Endothelial cell (in vitro differentiated cells): ENCODE measurements at regions not wholly inside any gene's neighbourhood (a gene's known extent, or its start where the extent isn't known, plus 50 kb on each side); places are given as distances from the start of the nearest gene placed in this dataset.

Experiments
- DNase-seq: peaks from one replicate; pipeline ENCODE4 v3.0.0; 2021; ENCODE audit warnings: low spot score
- H3K27ac Mint-ChIP-seq: one replicate; pipeline ENCODE4 v1.8.0; 2021; ENCODE audit warnings: mixed read lengths, inconsistent platforms; ENCODE audit not compliant: unreplicated experiment
- H3K27me3 Mint-ChIP-seq: one replicate; pipeline ENCODE4 v1.8.0; 2021; ENCODE audit warnings: mild to moderate bottlenecking, moderate library complexity, mixed read lengths, inconsistent platforms; ENCODE audit not compliant: unreplicated experiment
- H3K36me3 Mint-ChIP-seq: one replicate; pipeline ENCODE4 v1.8.0; 2021; ENCODE audit warnings: mild to moderate bottlenecking, low read depth, mixed read lengths, inconsistent platforms; ENCODE audit not compliant: unreplicated experiment
- H3K4me1 Mint-ChIP-seq: one replicate; pipeline ENCODE4 v1.8.0; 2021; ENCODE audit warnings: mild to moderate bottlenecking, mixed read lengths, inconsistent platforms; ENCODE audit not compliant: unreplicated experiment
- H3K4me3 Mint-ChIP-seq: one replicate; pipeline ENCODE4 v1.8.0; 2021; ENCODE audit warnings: mild to moderate bottlenecking, mixed read lengths, inconsistent platforms; ENCODE audit not compliant: unreplicated experiment
- H3K9me3 Mint-ChIP-seq: one replicate; pipeline ENCODE4 v1.8.0; 2021; ENCODE audit warnings: mixed read lengths, inconsistent platforms; ENCODE audit not compliant: unreplicated experiment
- TF ChIP-seq, protein P1 (sequence below): fragments of 200-600 bp; sonication (generic); IDR thresholded peaks from one replicate; pipeline ENCODE4 v1.5.0; 2021; ENCODE audit warnings: antibody characterized with exemption; ENCODE audit not compliant: unreplicated experiment

DNA sequence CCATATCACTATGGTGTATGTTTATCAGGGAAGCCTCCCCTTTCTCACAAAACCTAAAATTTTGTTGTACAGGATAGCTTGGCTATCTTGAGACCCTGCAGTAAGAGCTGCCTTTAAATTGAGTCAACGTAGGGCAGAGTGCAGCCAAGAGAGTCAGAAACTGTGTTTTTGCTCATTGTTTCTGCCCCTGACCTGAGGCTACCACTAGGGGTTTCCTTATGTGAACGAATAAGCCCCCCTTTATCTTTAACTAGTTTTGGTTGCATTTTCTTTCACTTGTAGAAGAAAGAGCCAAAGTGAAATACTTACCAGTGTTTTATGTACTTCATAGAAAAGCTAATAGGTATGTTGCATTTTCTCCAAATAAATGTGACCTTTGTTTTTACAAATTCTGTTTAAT lies 149.9 kb upstream of the TMC3 start:
- H3K4me3 Mint-ChIP-seq, result no peak overlapping the region
- H3K9me3 Mint-ChIP-seq, result no peaks in the 10 kb centered on the region
- H3K27ac Mint-ChIP-seq, result no peak overlapping the region
- no peaks in the 10 kb centered on the region for H3K4me1 Mint-ChIP-seq
- DNase-seq, result no peak
- H3K36me3 Mint-ChIP-seq, result no peaks in the 10 kb centered on the region
- TF ChIP-seq, protein P1, sequence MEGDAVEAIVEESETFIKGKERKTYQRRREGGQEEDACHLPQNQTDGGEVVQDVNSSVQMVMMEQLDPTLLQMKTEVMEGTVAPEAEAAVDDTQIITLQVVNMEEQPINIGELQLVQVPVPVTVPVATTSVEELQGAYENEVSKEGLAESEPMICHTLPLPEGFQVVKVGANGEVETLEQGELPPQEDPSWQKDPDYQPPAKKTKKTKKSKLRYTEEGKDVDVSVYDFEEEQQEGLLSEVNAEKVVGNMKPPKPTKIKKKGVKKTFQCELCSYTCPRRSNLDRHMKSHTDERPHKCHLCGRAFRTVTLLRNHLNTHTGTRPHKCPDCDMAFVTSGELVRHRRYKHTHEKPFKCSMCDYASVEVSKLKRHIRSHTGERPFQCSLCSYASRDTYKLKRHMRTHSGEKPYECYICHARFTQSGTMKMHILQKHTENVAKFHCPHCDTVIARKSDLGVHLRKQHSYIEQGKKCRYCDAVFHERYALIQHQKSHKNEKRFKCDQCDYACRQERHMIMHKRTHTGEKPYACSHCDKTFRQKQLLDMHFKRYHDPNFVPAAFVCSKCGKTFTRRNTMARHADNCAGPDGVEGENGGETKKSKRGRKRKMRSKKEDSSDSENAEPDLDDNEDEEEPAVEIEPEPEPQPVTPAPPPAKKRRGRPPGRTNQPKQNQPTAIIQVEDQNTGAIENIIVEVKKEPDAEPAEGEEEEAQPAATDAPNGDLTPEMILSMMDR, result no peak
- H3K27me3 Mint-ChIP-seq, result peaks cover 2% of the 10 kb centered on the region

DNA sequence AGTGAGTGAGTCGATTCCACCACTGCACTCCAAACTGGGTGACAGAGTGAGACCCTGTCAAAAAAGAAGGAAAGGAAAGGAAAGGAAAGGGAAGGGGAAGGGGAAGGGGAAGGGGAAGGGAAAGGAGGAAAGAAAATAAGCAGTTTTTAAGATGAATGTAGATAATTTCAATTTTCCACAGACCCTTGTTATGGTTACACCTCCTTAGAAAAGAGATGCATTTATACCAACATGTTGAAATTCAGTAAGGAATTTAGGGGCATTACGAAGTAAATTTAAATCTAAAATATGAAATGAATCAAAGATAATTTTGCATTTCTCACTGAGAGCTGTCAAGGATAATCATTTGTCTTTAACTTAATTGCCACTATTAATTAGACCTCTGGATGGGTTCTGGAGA lies 146.5 kb upstream of the TMC3 start:
- TF ChIP-seq, protein P1, result no peak
- Mint-ChIP-seq H3K4me3 (no peak overlapping the region), H3K36me3 (no peaks in the 10 kb centered on the region), H3K4me1 (no peaks in the 10 kb centered on the region), H3K27ac (no peak overlapping the region), H3K9me3 (no peaks in the 10 kb centered on the region), H3K27me3 (peaks cover 2% of the 10 kb centered on the region)
- no peak for DNase-seq

DNA sequence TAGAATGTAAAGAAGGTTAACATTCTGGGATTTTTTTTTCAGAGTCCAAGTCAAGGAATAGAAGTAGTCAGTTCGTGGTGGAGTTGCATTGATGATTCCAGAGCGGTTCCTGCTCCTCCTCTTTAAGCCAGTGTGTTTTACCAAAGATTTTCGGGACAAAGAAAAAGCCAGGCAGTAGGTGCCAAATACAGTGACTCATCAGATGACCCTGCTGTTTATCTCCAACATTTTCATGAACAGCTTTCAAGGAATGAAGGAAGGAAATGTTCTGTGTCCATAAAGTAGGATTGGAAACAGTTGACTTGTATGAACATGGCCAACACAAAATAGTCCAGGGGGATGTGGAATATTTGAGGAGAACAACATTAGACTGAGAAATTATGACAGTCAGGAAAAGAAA lies 142.4 kb upstream of the TMC3 start:
- Mint-ChIP-seq H3K27me3 (no peaks in the 10 kb centered on the region), H3K9me3 (no peaks in the 10 kb centered on the region), H3K4me1 (no peaks in the 10 kb centered on the region), H3K4me3 (no peak overlapping the region), H3K27ac (no peak overlapping the region), H3K36me3 (no peaks in the 10 kb centered on the region)
- no peak for DNase-seq
- TF ChIP-seq, protein P1, result no peak

DNA sequence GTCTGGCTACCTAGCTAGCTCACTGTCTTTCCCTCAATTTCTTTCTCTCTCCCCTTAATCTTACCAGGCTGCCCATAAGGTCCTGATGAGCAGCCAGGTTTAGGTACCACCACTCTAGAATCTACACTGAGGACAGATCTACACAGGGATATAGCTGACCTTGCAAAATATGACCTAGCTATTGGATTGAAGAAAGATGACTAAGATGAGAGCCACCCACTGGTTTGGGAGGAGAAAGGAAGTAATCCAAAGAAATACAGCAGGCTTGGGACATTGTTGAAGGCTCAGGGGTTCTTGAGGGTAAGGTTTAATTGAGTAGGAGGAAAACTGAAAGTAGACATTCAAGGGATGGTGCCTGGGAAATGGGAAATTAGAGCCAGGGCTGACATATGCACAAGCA lies 142.0 kb upstream of the TMC3 start:
- H3K36me3 Mint-ChIP-seq, result no peaks in the 10 kb centered on the region
- no peaks in the 10 kb centered on the region for H3K9me3 Mint-ChIP-seq
- DNase-seq, result no peak
- H3K27me3 Mint-ChIP-seq, result no peaks in the 10 kb centered on the region
- no peak overlapping the region for H3K27ac Mint-ChIP-seq
- TF ChIP-seq, protein P1, result no peak
- H3K4me3 Mint-ChIP-seq, result no peak overlapping the region
- H3K4me1 Mint-ChIP-seq, result no peaks in the 10 kb centered on the region

- H3K4me1 Mint-ChIP-seq, result no peaks in the 10 kb centered on the region
- TF ChIP-seq, protein P1, result no peak
Observed at GRCh38 chr15:81514725-81515124, 140.7 kb upstream of the TMC3 start.

More at GRCh38 chr15:81514725-81515124, 140.7 kb upstream of the TMC3 start:
- no peak overlapping the region for H3K4me3 Mint-ChIP-seq
- DNase-seq, result no peak
- no peak overlapping the region for H3K27ac Mint-ChIP-seq
- H3K9me3 Mint-ChIP-seq, result no peaks in the 10 kb centered on the region
- no peaks in the 10 kb centered on the region for H3K27me3 Mint-ChIP-seq
- H3K36me3 Mint-ChIP-seq, result no peaks in the 10 kb centered on the region
